ENCODE measurements at regions not wholly inside any gene's neighbourhood (a gene's known extent, or its start where the extent isn't known, plus 50 kb on each side); places are given as distances from the start of the nearest gene placed in this dataset.

- TF ChIP-seq ZNF217 (IDR thresholded peaks at IDR 0.05): no peak
- no peak for TF ChIP-seq NR2C1 (IDR thresholded peaks at IDR 0.05)
- TF ChIP-seq MEF2A (IDR thresholded peaks at IDR 0.05; ENCODE audit: insufficient read depth, low read depth, low read length): no peak
- TF ChIP-seq MTA2 (IDR thresholded peaks at IDR 0.05; ENCODE audit: low read depth): no peak
- TF ChIP-seq WRNIP1 (IDR thresholded peaks at IDR 0.05; ENCODE audit: borderline replicate concordance, low read depth, low read length): no peak
- TF ChIP-seq POLR2A (IDR thresholded peaks at IDR 0.05; ENCODE audit: low read depth, low read length): no peak
- TF ChIP-seq ZNF24 (IDR thresholded peaks at IDR 0.05): no peak
- TF ChIP-seq CREB1 (IDR thresholded peaks at IDR 0.05; ENCODE audit: low read depth): no peak
These were observed 351.4 kb downstream of the ETS1 start for GRCh38 chr11:128235958-128236357.

All from GM12878 (cell line).